Epithelial cell of esophagus (primary cell): ENCODE measurements at regions not wholly inside any gene's neighbourhood (a gene's known extent, or its start where the extent isn't known, plus 50 kb on each side); places are given as distances from the start of the nearest gene placed in this dataset.
"Not testable (repeated sequence)": the region's sequence is repeated elsewhere in the genome, so short reads cannot be mapped to it uniquely, and the experiment has no call there.

Experiments used
- DNase-seq: peaks from one replicate; pipeline ENCODE4 v3.0.0; 2010; ENCODE audit warnings: low read depth
- H3K4me3 ChIP-seq: 2 replicates; pipeline ENCODE4 v1.5.1; 2011; ENCODE audit warnings: mild to moderate bottlenecking, low read length, control low read depth
- TF ChIP-seq, protein P1 (sequence below): IDR thresholded peaks from 2 replicates; pipeline ENCODE4 v1.5.1; 2011; ENCODE audit warnings: low read depth, mild to moderate bottlenecking, low read length, control low read depth, inconsistent platforms; ENCODE audit not compliant: insufficient read depth; ENCODE audit errors: missing control alignments

GRCh38 chr1:103448560-103448959 lies 76.9 kb upstream of the RNPC3 start:
- TF ChIP-seq, protein P1, sequence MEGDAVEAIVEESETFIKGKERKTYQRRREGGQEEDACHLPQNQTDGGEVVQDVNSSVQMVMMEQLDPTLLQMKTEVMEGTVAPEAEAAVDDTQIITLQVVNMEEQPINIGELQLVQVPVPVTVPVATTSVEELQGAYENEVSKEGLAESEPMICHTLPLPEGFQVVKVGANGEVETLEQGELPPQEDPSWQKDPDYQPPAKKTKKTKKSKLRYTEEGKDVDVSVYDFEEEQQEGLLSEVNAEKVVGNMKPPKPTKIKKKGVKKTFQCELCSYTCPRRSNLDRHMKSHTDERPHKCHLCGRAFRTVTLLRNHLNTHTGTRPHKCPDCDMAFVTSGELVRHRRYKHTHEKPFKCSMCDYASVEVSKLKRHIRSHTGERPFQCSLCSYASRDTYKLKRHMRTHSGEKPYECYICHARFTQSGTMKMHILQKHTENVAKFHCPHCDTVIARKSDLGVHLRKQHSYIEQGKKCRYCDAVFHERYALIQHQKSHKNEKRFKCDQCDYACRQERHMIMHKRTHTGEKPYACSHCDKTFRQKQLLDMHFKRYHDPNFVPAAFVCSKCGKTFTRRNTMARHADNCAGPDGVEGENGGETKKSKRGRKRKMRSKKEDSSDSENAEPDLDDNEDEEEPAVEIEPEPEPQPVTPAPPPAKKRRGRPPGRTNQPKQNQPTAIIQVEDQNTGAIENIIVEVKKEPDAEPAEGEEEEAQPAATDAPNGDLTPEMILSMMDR: no peak
- H3K4me3 ChIP-seq: no peak overlapping the region
- no peak for DNase-seq

GRCh38 chr1:103447471-103447870 lies 78.0 kb upstream of the RNPC3 start:
- TF ChIP-seq, protein P1: no peak
- no peak for DNase-seq
- H3K4me3 ChIP-seq: no peak overlapping the region

- TF ChIP-seq, protein P1: no peak
- no peak for DNase-seq
Observed at GRCh38 chr1:103441342-103441741, 84.2 kb upstream of the RNPC3 start.

DNA sequence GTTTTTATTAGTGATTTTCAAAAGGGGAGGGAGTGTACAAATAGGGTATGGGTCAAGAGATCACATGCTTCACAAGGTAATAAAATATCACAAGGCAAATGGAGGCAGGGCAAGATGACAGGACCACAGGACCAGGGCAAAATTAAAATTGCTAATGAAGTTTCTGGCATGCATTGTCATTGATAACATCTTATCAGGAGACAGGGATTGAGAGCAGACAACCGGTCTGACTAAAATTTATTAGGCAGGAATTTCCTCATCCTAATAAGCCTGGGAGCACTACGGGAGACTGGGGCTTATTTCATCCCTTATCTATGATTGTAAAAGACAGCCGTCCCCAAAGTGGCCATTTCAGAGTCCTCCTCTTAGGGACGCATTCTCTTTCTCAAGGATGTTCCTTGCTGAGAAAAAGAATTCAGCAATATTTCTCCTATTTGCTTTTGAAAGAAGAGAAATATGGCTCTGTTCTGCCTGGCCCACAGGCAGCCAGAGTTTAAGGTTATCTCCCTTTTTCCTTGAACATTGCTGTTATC lies 88.9 kb upstream of the RNPC3 start:
- not testable (repeated sequence) for DNase-seq, H3K4me3 ChIP-seq

More at GRCh38 chr1:103441342-103441741, 84.2 kb upstream of the RNPC3 start:
- no peak overlapping the region for H3K4me3 ChIP-seq

DNA sequence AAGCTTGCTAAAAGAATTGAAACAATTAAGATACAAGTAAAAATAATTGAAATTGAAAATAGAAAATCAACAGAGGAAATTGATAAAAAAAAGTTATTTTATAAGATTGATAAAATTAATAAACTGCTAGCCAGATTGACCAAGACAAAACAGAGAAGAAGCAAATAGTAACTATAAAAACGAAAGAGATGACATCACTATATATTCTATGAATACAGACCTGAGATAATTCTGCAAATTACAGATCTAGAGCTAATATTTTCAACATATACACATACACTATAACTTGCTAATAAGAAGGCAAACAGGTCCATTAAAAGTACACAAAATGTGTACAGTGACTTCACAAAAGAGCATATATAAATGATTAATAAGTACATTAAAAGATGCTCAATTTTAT lies 90.1 kb upstream of the RNPC3 start:
- H3K4me3 ChIP-seq: no peak overlapping the region
- TF ChIP-seq, protein P1: no peak
- DNase-seq: no peak

- TF ChIP-seq, protein P1: no peak
- DNase-seq: no peak
- no peak overlapping the region for H3K4me3 ChIP-seq
Observed at GRCh38 chr1:103424650-103425049, 100.8 kb upstream of the RNPC3 start.

DNA sequence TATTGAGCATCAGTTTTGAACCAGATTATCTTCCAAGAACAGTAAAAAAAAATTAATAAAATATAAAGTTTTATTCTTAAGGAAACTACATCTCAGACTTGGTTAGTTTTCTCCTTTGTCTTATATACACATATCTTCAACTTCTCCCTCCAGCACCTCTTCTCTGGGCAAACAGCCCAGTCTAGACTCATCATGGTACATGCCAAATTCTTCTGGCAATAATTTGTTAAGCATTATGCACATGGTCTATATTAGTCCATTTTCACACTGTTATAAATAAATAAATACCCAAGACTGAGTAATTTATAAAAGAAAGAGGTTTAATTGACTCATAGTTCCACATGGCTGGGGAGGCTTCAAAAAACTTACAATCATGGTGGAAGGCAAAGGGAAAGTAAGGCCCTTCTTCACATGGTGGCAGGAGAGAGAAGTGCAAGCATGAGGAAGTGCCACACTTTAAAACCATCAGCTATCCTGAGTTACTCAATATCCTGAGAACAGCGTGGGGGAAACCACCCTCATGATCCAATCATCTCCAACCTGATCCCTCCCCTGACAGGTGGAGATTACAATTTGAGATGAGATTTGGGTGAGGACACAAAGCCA lies 108.7 kb upstream of the RNPC3 start:
- no peak overlapping the region for H3K4me3 ChIP-seq
- DNase-seq: peak; percentile 6
- TF ChIP-seq, protein P1: no peak

DNA sequence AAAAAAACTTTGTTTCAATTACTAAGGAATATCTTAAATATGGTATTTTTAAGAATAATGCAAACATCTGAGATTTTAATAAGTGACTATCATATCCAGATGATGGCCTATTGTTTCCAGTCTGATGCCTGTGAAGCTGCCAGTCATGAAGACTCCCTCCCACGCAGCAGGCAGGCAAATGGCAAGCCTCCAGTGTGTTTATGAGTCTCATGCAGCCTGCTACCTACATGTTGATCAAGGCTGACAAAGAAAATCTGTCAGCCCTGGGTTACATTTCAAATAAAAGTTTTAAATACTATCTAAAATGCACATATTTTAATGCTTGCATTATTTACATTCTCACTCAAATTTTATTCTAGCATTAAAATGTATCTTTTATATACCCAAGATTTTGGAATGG lies 137.6 kb upstream of the RNPC3 start:
- TF ChIP-seq, protein P1: no peak

More for the DNA sequence above, 137.6 kb upstream of the RNPC3 start:
- peak; percentile 6 for DNase-seq
- H3K4me3 ChIP-seq: no peak overlapping the region
